ENCODE measurements at regions not wholly inside any gene's neighbourhood (a gene's known extent, or its start where the extent isn't known, plus 50 kb on each side); places are given as distances from the start of the nearest gene placed in this dataset.

DNA sequence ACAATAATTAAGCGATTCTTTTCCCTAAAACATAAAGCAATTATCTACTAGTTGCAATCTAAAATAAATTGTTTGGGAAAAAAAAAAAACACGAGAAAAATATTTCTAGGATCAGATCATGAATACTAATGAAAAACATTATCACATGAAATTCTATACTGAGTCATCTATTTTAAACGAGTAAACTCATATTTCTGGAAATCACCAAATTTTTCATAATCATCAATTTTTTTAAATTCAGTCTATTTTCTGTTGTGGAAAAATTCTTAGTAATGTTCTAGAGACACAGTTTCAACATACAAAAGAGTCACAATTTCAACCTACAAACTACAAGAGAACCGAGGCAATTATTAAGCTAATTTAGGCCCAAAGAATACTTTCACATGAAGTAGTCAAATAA is 245.6 kb upstream of the SOX5 start:
- TF ChIP-seq TARDBP (IDR thresholded peaks at IDR 0.05) (no peak), FOXA1 (IDR thresholded peaks at IDR 0.05) (no peak)
